ENCODE measurements at regions not wholly inside any gene's neighbourhood (a gene's known extent, or its start where the extent isn't known, plus 50 kb on each side); places are given as distances from the start of the nearest gene placed in this dataset.

- ATAC-seq (no peak), DNase-seq (no peak)
- TF ChIP-seq CTCF (IDR thresholded peaks at IDR 0.05): no peak
- H3K4me3 ChIP-seq: no peak overlapping the region
- no peaks in the 10 kb centered on the region for H3K36me3 ChIP-seq
- intact Hi-C loops (cut with DNase I): no loop called here
- no peak overlapping the region for H3K27ac ChIP-seq
- no peaks in the 10 kb centered on the region for H3K9me3 ChIP-seq
- no peaks in the 10 kb centered on the region for H3K4me1 ChIP-seq
- H3K27me3 ChIP-seq (ENCODE audit: low read depth): no peaks in the 10 kb centered on the region
These were observed 393.1 kb upstream of the ARRDC4 start for GRCh38 chr15:97567411-97567810.

GRCh38 chr15:97576929-97577645 lies 383.4 kb upstream of the ARRDC4 start:
- Histone ChIP-seq H3K36me3 (no peaks in the 10 kb centered on the region), H3K4me1 (no peaks in the 10 kb centered on the region), H3K27ac (no peak overlapping the region), H3K9me3 (no peaks in the 10 kb centered on the region), H3K27me3 (ENCODE audit: low read depth) (no peaks in the 10 kb centered on the region), H3K4me3 (no peak overlapping the region)
- DNase-seq (no peak), ATAC-seq (no peak)
- no peak for TF ChIP-seq CTCF (IDR thresholded peaks at IDR 0.05)
- intact Hi-C loops (cut with DNase I): no loop called here

- intact Hi-C loops (cut with DNase I): no loop called here
- no peak overlapping the region for H3K4me3 ChIP-seq
- ATAC-seq: no peak
- no peak for TF ChIP-seq CTCF (IDR thresholded peaks at IDR 0.05)
- H3K9me3 ChIP-seq: no peaks in the 10 kb centered on the region
- H3K27me3 ChIP-seq (ENCODE audit: low read depth): no peaks in the 10 kb centered on the region
- no peak overlapping the region for H3K27ac ChIP-seq
- DNase-seq: no peak
- no peaks in the 10 kb centered on the region for H3K4me1 ChIP-seq
- H3K36me3 ChIP-seq: no peaks in the 10 kb centered on the region
These were observed 375.1 kb upstream of the ARRDC4 start for GRCh38 chr15:97585408-97585807.

GRCh38 chr15:97592778-97593177 lies 367.7 kb upstream of the ARRDC4 start:
- intact Hi-C loops (cut with DNase I): no loop called here
- Histone ChIP-seq H3K27ac (no peak overlapping the region), H3K4me3 (no peak overlapping the region), H3K27me3 (ENCODE audit: low read depth) (no peaks in the 10 kb centered on the region), H3K9me3 (no peaks in the 10 kb centered on the region), H3K4me1 (no peaks in the 10 kb centered on the region), H3K36me3 (no peaks in the 10 kb centered on the region)
- DNase-seq (no peak), ATAC-seq (no peak)
- no peak for TF ChIP-seq CTCF (IDR thresholded peaks at IDR 0.05)

GRCh38 chr15:97597801-97598200 lies 362.7 kb upstream of the ARRDC4 start:
- TF ChIP-seq CTCF (IDR thresholded peaks at IDR 0.05): no peak
- Histone ChIP-seq H3K4me3 (no peak overlapping the region), H3K27ac (no peak overlapping the region), H3K27me3 (ENCODE audit: low read depth) (no peaks in the 10 kb centered on the region), H3K4me1 (no peaks in the 10 kb centered on the region), H3K9me3 (no peaks in the 10 kb centered on the region), H3K36me3 (no peaks in the 10 kb centered on the region)
- no peak for ATAC-seq
- intact Hi-C loops (cut with DNase I): no loop called here
- DNase-seq: no peak
